ENCODE measurements at regions not wholly inside any gene's neighbourhood (a gene's known extent, or its start where the extent isn't known, plus 50 kb on each side); places are given as distances from the start of the nearest gene placed in this dataset.

- no peaks in the 10 kb centered on the region for H3K9me3 ChIP-seq
- no peak overlapping the region for H3K4me3 ChIP-seq
- no peaks in the 10 kb centered on the region for H3K4me1 ChIP-seq
- ATAC-seq (no peak), DNase-seq (no peak)
- no peaks in the 10 kb centered on the region for H3K36me3 ChIP-seq
- TF ChIP-seq CTCF (IDR thresholded peaks at IDR 0.05) = no peak
- intact Hi-C loops (cut with DNase I) = no loop called here
- H3K27me3 ChIP-seq = no peaks in the 10 kb centered on the region
- H3K27ac ChIP-seq = no peak overlapping the region
Measured at GRCh38 chr10:53230651-53231050, 458.1 kb upstream of the MBL2 start.

- H3K4me3 ChIP-seq = no peak overlapping the region
- TF ChIP-seq CTCF (IDR thresholded peaks at IDR 0.05) = no peak
- peak in 1 of 4 donors; percentile 26 for DNase-seq
- no peaks in the 10 kb centered on the region for H3K4me1 ChIP-seq
- no peaks in the 10 kb centered on the region for H3K27me3 ChIP-seq
- H3K9me3 ChIP-seq = peaks cover 0 to 10% of the 10 kb centered on the region in 2 donors
- no peak overlapping the region for H3K27ac ChIP-seq
- intact Hi-C loops (cut with DNase I) = no loop called here
- no peak for ATAC-seq
- no peaks in the 10 kb centered on the region for H3K36me3 ChIP-seq
Measured at GRCh38 chr10:53223851-53224250, 451.3 kb upstream of the MBL2 start.

- DNase-seq (no peak), ATAC-seq (no peak)
- no peaks in the 10 kb centered on the region for H3K27me3 ChIP-seq
- H3K36me3 ChIP-seq = no peaks in the 10 kb centered on the region
- intact Hi-C loops (cut with DNase I) = no loop called here
- H3K4me1 ChIP-seq = no peaks in the 10 kb centered on the region
- H3K9me3 ChIP-seq = peaks cover 0 to 10% of the 10 kb centered on the region in 2 donors
- no peak overlapping the region for H3K4me3 ChIP-seq
- TF ChIP-seq CTCF (IDR thresholded peaks at IDR 0.05) = no peak
- H3K27ac ChIP-seq = no peak overlapping the region
Measured at GRCh38 chr10:53222806-53223205, 450.2 kb upstream of the MBL2 start.

GRCh38 chr10:53209944-53210611 is 437.5 kb upstream of the MBL2 start:
- no peaks in the 10 kb centered on the region for H3K27me3 ChIP-seq
- no peaks in the 10 kb centered on the region for H3K9me3 ChIP-seq
- DNase-seq (peak in 2 of 4 donors; percentile 17 to 24), ATAC-seq (peak; percentile 63)
- TF ChIP-seq CTCF (IDR thresholded peaks at IDR 0.05) = no peak
- H3K36me3 ChIP-seq = no peaks in the 10 kb centered on the region
- H3K4me1 ChIP-seq = no peaks in the 10 kb centered on the region
- H3K27ac ChIP-seq = no peak overlapping the region
- intact Hi-C loops (cut with DNase I) = no loop called here
- no peak overlapping the region for H3K4me3 ChIP-seq

DNA sequence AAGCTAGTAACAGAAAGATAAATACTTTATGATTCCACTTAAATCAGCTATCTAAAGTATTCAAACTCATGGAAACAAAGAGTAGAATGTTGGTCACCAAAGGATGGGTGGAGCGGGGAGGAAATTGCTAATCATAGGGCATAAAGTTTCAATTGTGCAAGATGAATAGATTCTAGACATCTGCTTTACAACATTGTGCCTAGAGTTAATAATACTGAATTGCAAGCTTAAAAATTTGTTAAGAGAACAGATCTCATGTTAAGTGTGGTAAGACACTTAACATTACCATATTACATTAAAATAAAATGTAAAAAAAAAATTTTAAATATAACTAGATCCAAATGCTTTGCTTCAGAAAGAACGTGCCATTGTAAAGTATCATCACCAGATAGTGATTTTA is 411.1 kb upstream of the MBL2 start:
- no peak overlapping the region for H3K4me3 ChIP-seq

More for the DNA sequence above, 411.1 kb upstream of the MBL2 start:
- Histone ChIP-seq H3K36me3 (no peaks in the 10 kb centered on the region), H3K27me3 (no peaks in the 10 kb centered on the region), H3K9me3 (peaks cover 0 to 17% of the 10 kb centered on the region in 2 donors), H3K27ac (no peak overlapping the region), H3K4me1 (no peaks in the 10 kb centered on the region)
- no peak for ATAC-seq
- DNase-seq = no peak
- intact Hi-C loops (cut with DNase I) = no loop called here
- TF ChIP-seq CTCF (IDR thresholded peaks at IDR 0.05) = no peak

Measured in left lung (tissue), 4 donors.